GM18867 (cell line): ENCODE measurements at regions not wholly inside any gene's neighbourhood (a gene's known extent, or its start where the extent isn't known, plus 50 kb on each side); places are given as distances from the start of the nearest gene placed in this dataset.

ENCODE experiments used
- ATAC-seq: cut with Tn5 transposase; IDR thresholded peaks from one replicate; pipeline ENCODE4 v1.9.1; 2021; ENCODE audit warnings: mild to moderate bottlenecking, moderate library complexity; ENCODE audit not compliant: unreplicated experiment

DNA sequence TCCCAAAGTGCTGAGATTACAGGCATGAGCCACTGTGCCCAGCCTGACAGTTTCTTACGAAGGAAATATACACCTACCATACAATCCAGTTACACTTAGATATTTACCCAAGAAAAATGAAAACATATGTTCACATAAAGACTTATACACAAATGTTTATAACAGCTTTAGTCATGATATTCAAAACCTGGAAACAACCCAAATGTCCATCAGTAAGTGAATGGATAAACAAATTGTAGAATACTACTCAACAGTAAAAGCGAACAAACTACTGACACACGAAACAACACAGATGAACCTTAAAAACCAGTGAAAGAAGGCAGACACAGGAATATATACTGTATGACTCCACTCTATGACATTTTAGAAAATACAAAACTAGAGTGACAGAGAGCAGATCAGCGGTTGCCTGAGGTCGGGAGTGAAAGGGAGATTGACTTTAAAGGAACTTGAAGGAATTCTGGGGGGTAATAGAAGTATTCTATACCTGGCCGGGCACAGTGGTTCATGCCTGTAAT is 83.6 kb downstream of the SPRING1 start:
- no peak for ATAC-seq

DNA sequence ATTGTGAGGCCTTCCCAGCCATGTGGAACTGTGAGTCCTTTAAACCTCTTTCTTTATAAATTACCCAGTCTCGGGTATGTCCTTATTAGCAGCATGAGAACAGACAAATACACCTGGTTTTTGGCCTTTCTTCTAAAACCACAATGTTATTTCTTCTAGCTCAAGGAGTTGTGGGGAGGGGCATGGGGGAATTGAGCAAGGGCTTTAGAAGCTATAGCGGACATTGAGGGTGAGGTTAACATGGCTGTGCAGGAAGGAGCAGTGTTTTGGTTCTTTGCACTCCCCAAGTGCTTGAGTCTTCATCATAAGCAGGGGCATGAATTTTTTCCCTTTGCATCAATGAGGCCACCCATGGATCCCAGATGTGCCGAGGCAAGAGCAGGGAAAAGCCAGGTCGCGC is 86.8 kb downstream of the SPRING1 start:
- ATAC-seq: no peak

DNA sequence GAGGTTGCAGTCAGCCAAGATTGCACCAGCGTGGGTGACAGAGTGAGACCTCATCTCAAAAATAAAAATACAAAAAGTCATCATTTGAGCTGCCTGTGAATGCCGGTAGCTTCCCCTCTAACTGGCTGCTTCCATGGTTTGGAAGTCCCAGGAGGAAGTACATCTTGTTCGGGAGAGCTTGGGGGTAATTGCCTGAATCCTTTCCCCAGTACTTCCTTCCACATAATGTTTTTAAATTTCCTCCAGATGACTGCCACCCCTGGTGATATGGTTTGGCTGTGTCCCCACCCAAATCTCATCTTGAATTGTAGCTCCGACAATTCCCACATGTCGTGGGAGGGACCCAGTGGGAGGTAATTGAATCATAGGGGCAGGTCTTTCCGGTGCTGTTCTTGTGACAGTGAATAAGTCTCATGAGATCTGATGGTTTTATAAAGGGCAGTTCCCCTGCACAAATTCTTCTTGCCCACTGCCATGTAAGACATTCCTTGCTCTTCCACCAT is 87.2 kb downstream of the SPRING1 start:
- no peak for ATAC-seq

DNA sequence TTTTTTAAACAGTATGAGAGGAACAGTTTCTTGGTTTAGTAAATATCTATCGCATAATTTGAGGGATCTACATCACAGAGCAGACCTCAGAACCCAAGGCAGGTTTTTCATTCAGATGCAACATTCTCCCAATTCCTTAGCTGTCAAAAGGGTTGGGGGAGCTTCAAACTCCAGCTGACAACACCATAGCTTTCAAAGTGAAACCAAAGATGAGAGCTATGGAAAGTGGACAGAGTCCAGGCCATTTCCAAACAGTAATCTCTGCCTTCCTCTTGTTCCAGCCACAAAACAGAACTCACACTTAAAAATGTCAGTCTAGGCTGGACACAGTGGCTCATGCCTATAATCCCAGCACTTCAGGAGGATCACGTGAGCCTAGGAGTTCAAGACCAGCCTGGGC is 87.8 kb downstream of the SPRING1 start:
- ATAC-seq: no peak

DNA sequence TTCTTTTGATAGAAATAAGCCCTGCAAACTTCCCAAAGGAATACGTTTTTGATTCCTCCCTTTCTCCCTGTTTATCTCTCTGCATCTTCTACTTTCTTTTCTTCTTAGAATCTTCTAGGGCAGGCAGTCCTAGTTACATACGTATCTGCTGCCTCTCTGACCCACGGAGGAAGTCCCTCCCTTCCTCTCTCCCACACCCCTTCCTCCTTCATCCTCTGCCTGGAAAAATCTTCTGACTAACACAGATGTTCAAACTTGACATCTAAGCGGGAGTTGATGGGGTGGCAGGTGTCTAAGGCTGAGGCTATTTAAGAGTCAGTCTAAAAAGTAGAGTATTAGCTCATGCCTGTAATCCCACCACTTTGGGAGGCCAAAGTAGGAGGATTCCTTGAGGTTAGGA is 88.6 kb downstream of the MAP1LC3B2 start:
- ATAC-seq: no peak

DNA sequence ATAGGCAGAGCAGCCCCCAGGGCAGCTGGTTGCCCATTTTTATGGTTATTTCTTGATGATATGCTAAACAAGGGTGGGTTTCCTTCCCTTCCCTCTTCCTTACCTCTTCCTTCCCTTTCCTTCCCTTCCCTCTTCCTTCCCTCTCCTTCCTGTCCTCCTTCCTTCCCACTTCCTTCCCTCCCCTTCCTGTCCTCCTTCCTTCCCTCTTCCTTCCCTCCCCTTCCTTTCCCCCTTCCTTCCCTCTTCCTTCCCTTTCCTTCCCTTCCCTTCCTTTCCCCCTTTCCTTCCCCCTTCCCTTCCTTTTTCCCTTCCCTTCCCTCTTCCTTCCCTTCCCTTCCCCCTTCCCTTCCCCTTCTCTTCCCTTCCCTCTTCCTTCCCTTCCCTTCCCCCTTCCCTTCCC is 87.7 kb downstream of the MAP1LC3B2 start:
- ATAC-seq: no peak

DNA sequence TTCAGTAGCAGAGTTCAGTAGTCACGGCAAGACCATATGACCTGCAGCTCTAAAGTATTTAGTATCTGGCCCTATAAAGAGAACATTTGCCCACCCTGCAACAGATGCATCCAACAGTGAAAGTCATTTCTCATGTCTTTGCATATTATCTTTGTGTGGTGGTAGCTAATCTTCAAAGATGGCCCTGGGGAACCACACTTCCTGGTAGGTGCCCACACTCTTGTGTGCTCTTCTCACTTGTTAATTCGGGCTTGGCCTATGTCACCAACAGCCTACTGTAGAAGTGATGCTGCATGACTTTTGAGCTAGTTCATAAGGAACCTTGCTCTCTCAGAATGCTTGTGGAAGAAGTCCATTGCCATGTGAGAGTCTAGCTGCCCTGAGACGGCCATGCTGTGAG is 85.6 kb downstream of the MAP1LC3B2 start:
- no peak for ATAC-seq

DNA sequence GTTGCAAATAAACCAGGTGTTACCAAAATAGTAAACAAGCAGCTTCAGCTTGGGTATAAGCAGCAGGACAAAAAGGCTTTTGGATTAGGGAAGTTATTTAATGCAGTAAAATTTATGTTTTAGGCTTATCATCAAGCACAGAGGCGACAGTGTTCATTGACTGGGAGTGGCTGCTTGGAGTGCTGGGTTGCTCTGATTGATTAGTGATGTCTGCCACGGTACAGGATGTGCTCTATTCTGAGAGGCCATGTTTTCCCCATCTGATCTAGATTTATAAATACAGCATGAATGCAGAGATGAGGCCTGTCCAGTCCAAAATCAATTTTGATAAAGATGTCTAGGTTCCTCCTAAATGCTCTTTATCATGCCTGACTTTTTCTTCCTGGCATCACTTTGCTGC is 83.5 kb downstream of the MAP1LC3B2 start:
- ATAC-seq: no peak

DNA sequence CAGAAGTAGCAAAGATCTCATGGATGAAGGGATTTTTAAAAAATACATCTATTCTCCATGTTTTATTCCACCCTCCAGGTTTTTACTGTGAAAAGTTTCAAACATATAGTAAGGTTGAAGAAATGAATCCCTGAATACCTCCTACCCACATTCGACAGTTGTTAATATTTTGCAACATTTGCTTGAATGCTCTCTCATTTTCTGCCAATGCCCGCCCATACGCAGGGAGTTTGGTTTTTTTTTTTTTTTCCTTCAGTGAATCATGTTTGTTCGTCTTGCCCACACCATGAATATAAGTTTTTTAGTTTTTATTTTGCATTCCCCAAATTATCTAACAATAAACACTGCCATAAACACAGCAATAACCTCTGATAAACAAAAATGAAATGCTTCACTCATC is 82.9 kb downstream of the MAP1LC3B2 start:
- ATAC-seq: no peak

DNA sequence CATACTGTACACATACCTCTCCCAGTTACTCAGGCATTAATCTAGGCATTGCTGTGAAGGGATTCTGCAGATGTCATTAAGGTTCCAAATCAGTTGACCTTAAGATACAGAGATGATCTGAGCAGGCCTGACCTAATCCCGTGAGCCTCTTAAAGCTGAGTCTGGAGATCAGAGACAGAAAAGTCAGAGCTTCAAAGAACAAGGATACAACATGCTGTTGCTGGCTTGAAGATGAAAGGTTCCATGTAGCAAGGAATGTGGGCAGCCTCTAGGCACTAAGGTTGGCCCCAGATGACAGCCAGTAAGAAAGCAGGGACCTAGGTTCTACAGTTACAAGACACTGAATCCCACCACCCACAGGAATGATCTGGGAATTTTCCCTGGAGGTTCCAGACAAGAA is 81.1 kb downstream of the MAP1LC3B2 start:
- no peak for ATAC-seq

DNA sequence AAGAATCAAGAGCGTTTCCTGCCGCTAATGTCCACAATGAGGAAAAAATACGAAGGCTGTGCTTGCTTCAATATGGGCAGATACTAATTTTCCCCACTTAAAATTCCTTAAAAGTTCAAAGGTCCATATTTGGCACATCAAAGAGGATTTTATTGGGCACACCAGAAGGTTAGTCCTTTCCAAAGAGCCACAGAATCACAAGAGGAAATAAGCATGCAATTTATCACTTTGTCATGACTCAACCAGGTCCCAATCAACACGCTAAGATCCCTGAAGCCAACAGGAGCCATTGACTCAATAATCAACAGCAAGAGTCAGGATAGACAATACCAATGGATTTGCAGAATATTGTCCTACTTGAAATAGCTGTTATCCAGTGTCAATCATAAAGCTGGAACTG is 80.6 kb downstream of the MAP1LC3B2 start:
- ATAC-seq: no peak

DNA sequence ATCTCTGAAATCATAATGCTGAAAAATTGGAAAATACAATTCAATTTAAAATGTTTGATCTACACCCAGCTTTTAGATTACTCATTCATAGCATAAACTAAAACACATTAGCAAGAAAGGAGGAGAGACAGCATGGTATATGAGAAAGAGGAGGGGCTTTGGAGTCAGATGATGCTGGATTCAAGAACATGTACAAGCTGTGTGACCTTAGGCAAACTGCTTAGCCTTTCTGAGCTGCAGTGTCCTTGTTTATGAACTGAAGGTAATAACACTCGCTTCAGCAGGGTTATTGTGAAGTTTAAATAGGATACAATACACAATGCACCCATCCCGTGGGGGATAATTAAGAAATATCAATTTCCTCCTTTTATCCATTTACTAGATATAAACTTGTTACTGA is 79.2 kb downstream of the MAP1LC3B2 start:
- no peak for ATAC-seq

DNA sequence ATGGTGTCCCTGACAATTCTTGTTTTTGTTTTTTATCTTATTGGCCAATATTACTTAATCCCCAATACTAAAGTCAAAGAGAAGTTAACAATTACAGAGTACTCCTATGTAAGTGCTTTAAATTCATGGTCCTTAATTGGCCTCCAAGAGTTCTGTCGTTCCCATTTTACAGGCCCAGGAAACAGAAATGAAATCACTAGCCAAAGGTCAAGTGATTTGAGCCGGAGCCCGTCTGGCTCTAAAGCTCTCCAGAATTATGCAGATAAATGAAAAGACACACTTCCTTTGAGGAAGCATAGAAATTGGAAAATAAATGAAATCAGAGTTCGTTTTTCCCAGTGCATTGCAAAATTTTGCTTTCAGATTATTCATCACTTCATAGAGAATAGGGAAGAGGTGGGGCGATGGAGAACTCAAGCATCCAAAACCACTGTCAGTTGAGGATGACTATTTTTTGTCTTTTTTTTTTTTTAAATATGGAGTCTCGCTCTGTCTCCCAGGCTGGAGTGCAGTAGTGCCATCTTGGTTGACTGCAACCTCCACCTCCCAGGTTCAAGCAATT is 78.5 kb downstream of the MAP1LC3B2 start:
- no peak for ATAC-seq

DNA sequence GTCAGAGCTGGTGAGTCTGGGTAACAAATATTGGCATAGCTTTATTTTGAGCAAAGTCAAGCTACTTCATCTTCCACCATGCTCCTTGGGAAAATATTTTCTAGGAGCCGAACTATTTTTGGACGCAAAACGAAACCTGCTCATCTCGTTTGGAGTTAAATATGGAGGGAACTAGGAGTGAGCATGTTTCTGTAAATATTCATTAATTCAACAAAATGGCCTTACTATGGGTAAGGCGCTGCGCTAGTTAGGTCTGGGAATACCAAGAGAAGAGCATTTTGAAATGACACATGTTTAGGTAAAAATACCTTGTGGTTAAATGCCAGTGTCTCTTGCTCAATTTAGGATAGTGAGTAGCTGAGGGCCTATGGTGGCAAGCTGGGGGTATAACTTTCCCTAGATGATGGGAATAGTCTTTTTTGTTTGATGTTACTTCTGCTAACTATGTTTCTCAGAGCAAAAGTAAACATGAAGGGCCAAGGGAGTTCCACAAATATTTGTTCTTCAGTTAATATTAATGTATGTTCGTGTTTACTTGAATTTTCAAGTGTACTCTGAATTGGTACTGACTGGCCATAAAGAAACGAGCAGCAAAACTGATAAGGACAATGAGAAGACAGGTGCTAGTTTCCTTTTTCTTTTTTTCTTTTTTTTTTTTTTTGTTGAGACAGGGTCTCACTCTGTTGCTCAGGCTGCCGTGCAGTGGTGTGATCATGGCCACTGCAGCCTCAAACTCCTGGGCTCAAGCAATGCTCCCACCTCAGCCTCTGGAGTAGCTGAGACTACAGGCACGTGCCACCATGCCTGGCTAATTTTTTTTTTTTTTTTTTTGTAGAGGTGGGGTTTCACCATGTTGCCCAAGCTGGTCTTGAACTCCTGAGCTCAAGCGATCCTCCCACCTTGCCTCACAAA is 77.7 kb downstream of the MAP1LC3B2 start:
- no peak for ATAC-seq

DNA sequence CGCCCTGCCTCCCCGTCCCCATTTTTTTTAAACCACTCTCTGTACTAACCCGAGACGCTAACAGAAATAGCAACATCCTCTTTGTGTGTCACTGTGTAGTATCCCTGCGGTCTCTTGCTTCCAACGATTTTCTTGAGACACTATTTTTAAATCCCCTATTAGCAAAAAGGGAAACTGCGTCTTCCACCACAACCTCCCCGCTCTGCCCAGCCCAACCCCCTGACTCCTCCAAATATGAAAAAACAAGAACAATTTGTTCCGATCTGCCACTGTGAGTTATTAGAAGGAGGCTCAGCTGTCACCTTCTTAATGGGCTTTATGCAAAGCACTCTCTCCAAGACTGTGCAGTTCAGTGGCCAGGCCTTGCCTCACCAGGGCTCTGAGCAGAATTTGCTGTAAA is 76.3 kb downstream of the MAP1LC3B2 start:
- ATAC-seq: no peak

DNA sequence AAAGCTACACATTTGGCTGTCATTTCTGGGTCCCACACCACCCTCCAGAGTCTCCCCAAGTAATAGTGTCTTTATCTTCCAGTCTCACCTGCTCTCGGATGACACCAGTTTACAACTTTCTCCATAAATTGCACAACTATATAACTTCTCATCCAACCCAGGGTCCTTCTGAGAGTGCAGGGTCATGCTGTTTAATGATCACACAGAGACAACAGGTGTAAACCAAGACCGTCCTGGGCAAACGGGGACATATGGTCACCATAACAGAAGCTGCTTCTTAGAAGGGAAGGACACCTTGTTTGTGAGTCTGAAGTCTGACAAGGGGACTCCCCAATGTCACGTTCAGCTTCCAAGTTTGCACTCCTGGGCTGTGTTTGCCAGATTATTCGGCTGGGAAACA is 74.3 kb downstream of the MAP1LC3B2 start:
- no peak for ATAC-seq

DNA sequence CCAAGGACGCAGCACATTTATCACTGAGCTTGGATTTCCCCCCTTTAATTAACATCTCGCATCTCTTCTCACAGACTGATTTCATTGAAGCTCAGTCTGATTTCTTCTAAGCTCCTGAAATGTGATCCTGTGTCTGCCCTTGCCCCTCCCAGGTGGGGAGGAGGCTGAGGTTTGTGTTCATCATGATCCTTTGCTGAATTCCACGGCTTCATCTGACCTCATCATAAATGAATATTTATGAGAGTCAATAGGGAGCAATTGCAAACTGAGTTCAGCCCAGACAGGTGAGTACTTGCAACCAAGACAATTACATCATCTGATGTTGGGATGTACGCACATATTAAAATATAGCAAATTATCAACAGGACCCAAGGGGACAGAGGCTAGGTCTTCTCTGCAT is 72.4 kb downstream of the MAP1LC3B2 start:
- ATAC-seq: no peak

DNA sequence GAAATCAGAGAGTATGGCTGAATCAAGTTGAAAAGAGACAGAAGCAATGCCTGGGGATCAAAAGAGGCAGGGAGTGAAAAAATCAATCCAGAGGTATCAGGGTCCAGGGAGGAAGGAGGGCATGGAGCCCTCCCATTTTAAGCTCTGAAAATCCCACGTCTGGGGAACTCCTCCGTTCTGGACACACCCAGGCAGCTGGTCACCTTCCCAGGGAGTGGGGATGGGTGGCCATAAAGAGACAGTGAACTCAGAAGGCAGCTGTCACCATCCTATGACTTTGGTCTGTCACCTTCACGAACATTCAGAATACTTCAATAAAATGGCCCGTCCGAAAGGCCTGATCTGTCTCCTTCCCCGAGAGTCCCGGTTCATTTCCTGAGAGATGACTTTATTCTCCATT is 71.6 kb downstream of the MAP1LC3B2 start:
- ATAC-seq: no peak

DNA sequence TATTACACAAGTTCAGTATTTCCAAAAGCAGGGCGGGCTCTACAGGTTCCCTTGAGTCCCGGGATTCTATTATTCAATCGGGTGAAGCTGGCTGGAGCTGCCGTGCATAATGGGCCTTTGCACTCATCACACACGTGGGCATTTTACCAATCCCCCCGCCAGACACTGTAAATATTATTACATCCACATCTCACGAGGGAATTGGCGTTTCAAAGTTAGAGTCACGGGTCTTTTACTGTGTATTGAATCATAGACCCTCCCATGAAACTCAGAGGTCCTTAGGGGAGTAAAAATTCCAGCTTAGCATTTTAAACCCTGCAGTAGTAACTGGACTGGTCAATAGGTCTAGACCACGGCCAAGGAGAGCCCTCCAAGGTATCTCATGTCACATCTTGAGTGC is 70.3 kb downstream of the MAP1LC3B2 start:
- no peak for ATAC-seq

DNA sequence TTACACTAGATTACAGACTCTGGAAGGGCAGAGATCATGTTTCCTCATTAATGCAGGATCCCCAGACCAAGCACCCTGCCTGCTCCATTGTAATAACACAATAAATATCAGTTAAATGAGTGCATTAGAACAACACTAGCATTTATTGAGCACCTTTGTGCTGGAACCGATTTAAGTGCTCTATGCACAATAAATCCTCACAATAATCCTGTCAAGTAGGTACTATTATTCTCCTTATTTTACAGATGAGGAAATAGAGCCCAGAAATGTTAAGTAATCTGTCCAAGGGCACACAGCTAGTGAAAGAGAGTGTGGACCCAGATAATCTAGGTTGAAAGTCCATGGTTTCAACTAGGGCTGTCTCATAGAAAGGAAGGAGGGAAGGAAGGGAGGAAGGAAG is 69.8 kb downstream of the MAP1LC3B2 start:
- ATAC-seq: no peak

DNA sequence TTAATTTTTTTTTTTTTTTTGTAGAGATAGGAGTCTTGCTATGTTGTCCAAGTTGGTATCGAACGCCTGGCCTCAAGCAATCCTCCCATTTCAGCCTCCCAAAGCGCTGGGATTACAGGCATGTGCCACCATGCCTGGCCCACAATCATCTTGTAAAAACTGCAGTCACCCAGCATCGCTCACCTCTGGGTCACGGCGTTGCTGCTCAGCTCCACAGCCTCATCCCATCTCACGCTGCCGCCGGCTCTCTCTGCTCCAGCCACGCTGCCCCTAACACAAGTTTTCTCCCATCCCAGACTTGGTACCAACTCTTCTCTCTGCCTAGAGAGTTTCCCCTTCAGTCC is 69.2 kb downstream of the MAP1LC3B2 start:
- ATAC-seq: no peak
